ENCODE measurements at regions not wholly inside any gene's neighbourhood (a gene's known extent, or its start where the extent isn't known, plus 50 kb on each side); places are given as distances from the start of the nearest gene placed in this dataset.

DNA sequence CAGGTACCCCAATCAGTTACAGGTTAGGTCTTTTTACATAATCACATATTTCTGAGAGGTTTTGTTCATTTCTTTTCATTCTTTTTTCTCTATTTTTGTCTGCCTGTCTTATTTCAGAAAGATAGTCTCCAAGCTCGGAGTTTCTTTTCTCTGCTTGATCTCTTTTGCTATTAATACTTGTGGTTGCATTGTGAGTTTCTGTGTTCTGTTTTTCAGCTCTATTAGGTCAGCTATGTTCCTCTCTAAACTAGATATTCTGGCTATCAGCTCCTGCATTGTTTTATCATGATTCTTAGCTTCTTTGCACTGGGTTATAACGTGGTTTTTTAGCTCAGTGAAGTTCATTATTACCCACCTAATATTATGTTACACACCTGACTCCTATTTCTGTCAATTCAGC, 914.1 kb downstream of the TRHDE start (continued):
- no peak for TF ChIP-seq ZNF331 (CRISPR knock-in tag; IDR thresholded peaks at IDR 0.05; ENCODE audit: low read depth)
- no peak for TF ChIP-seq CREB1 (CRISPR knock-in tag; IDR thresholded peaks at IDR 0.05; ENCODE audit: low read depth)
- TF ChIP-seq NANOG (IDR thresholded peaks at IDR 0.05; ENCODE audit: borderline replicate concordance) = no peak
- TF ChIP-seq EZH2 (IDR thresholded peaks at IDR 0.05; ENCODE audit: low read depth, unreplicated experiment) = no peak
- no peak for TF ChIP-seq CTCF (conservative IDR thresholded peaks at IDR 0.05; ENCODE audit: low read depth in 2 of 2)

DNA sequence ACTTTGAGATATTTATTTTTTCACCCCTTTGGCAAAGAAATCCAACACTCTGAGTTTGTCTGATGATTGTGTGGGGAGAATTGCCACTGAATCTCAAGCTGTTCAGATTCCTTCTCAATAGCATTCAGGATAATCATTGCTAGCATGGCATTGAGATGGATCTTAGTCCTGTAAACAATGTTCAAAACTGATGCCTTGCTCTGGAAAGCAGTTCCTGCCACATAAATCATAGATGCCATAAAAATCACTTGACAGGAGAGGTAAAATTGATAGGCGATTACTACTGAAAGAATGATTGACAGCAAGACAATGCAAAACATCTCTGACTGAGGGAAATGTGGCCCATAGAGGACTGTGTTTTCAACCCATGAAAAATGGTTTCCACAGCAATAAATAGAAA, 915.6 kb downstream of the TRHDE start:
- ATAC-seq (no peak), DNase-seq (ENCODE audit: low spot score) (no peak)
- H4K20me1 ChIP-seq (replicated peaks; ENCODE audit: insufficient read depth) = no peaks in the 10 kb centered on the region
- no peaks in the 10 kb centered on the region for H3F3A ChIP-seq (replicated peaks; ENCODE audit: low read depth)
- no peak overlapping the region for H3K4me2 ChIP-seq
- H3K4me3 Mint-ChIP-seq = no peak overlapping the region
- no peak overlapping the region for H2AFZ ChIP-seq
- no peak overlapping the region for H3K27ac ChIP-seq (ENCODE audit: low read depth)
- H3K36me3 Mint-ChIP-seq (ENCODE audit: low read depth) = peaks cover 25% of the 10 kb centered on the region; the same call in 2 of the 3 replicates
- no peaks in the 10 kb centered on the region for H3K27me3 ChIP-seq (ENCODE audit: insufficient read depth)
- H3K27ac Mint-ChIP-seq = no peak overlapping the region
- H3K36me3 ChIP-seq (ENCODE audit: insufficient read depth) = peaks cover 11% of the 10 kb centered on the region; the same call in 1 of the 2 replicates
- no peaks in the 10 kb centered on the region for H3K4me1 Mint-ChIP-seq
- H3K27me3 Mint-ChIP-seq (ENCODE audit: insufficient read depth, low read depth, poor library complexity) = peaks cover 2% of the 10 kb centered on the region
- peaks cover 23% of the 10 kb centered on the region; the same call in 2 of the 3 replicates for H3K9me3 Mint-ChIP-seq
- no peak for TF ChIP-seq EZH2phosphoT487 (IDR thresholded peaks at IDR 0.05; ENCODE audit: unreplicated experiment)
- no peaks in the 10 kb centered on the region for H3K79me2 ChIP-seq (replicated peaks; ENCODE audit: insufficient read depth)
- no peak overlapping the region for H3K4me3 ChIP-seq
- no peaks in the 10 kb centered on the region for H3K9me2 ChIP-seq (ENCODE audit: insufficient read depth)
- no peaks in the 10 kb centered on the region for H3K4me1 ChIP-seq (ENCODE audit: insufficient read depth)

DNA sequence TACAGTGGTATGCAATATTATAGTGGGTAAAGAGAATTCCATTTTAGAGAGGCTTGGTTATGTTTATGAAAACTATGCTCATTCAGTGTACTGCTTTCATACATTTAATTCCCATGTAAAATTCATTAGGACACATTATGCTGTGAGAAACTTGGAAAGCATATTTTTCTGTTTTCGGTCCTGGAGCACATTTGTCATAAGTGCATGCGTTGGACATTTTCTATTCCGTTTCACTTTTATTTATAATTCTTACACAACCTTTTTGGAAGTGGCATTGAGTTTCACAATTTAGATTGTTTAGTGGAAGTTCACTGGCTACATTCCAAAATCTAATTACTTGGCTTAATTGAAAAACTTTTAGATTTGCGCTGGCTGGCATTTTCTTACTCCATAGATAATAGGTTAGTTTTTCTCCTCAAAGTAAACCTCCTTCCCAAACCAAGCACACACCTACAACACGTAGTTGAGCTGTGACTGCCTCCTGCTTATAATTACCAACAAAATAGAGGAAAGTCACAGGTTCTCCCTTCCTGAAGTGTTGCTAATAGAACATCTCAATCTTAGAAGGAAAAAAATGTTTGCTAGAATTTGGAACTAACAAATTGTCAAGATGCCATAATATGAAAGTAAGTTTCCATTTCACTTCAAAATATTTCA, 938.5 kb downstream of the TRHDE start:
- H4K20me1 ChIP-seq (replicated peaks; ENCODE audit: insufficient read depth) = no peaks in the 10 kb centered on the region
- no peaks in the 10 kb centered on the region for H3K27me3 Mint-ChIP-seq (ENCODE audit: insufficient read depth, low read depth, poor library complexity)
- peaks cover 5% of the 10 kb centered on the region; the same call in 2 of the 3 replicates for H3K36me3 Mint-ChIP-seq (ENCODE audit: low read depth)
- no peaks in the 10 kb centered on the region for H3K4me1 Mint-ChIP-seq
- ATAC-seq = no peak
- no peaks in the 10 kb centered on the region for H3K79me2 ChIP-seq (replicated peaks; ENCODE audit: insufficient read depth)
- no peak for DNase-seq (ENCODE audit: low spot score)
- no peak overlapping the region for H3K27ac ChIP-seq (ENCODE audit: low read depth)
- no peak overlapping the region for H3K4me3 Mint-ChIP-seq
- 0 out of 2 replicates have a peak, but pooled peaks cover 2% of the 10 kb centered on the region for H3K4me1 ChIP-seq (ENCODE audit: insufficient read depth)
- no peak overlapping the region for H3K27ac Mint-ChIP-seq
- H2AFZ ChIP-seq = no peak overlapping the region
- no peak overlapping the region for H3K4me2 ChIP-seq
- H3K4me3 ChIP-seq = no peak overlapping the region
- H3K36me3 ChIP-seq (ENCODE audit: insufficient read depth) = no peaks in the 10 kb centered on the region
- H3F3A ChIP-seq (replicated peaks; ENCODE audit: low read depth) = no peaks in the 10 kb centered on the region
- no peaks in the 10 kb centered on the region for H3K27me3 ChIP-seq (ENCODE audit: insufficient read depth)
- no peaks in the 10 kb centered on the region for H3K9me2 ChIP-seq (ENCODE audit: insufficient read depth)
- H3K9me3 Mint-ChIP-seq = peaks cover 6% of the 10 kb centered on the region; the same call in 2 of the 3 replicates
- TF ChIP-seq ZNF462 (CRISPR knock-in tag; IDR thresholded peaks at IDR 0.05) (no peak), STAT1 (IDR thresholded peaks at IDR 0.05; ENCODE audit: unreplicated experiment) (no peak), EZH2phosphoT487 (IDR thresholded peaks at IDR 0.05; ENCODE audit: unreplicated experiment) (no peak), CTCF (conservative IDR thresholded peaks at IDR 0.05; ENCODE audit: low read depth in 2 of 2) (no peak), EZH2 (IDR thresholded peaks at IDR 0.05; ENCODE audit: low read depth, unreplicated experiment) (no peak), ZNF114 (CRISPR knock-in tag; IDR thresholded peaks at IDR 0.05) (no peak), NANOG (IDR thresholded peaks at IDR 0.05; ENCODE audit: borderline replicate concordance) (no peak)

All from GM23338 (cell line).